ENCODE measurements at regions not wholly inside any gene's neighbourhood (a gene's known extent, or its start where the extent isn't known, plus 50 kb on each side); places are given as distances from the start of the nearest gene placed in this dataset.

DNA sequence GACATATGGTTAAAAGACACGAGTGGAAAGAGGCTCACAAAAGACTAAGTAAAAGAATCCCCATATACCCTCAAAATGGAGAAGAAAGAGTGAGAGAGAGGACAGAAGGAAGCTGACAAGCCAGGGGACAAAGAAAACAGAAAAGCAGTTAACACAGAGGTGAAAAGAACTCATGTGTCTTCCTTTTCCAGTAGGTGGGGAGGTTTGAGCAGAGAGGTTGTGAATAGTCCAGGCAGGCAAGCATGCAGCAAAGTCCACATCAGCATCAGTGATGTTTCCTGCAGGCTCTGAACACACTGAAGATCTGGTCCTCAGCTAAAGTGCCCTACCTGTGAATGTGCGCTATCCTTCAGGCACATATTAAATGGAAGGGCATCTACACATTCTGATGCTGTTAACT, 196.5 kb upstream of the IRAK1BP1 start:
- TF ChIP-seq YY1 (IDR thresholded peaks at IDR 0.05; ENCODE audit: low read depth): no peak
- TF ChIP-seq, protein P1, sequence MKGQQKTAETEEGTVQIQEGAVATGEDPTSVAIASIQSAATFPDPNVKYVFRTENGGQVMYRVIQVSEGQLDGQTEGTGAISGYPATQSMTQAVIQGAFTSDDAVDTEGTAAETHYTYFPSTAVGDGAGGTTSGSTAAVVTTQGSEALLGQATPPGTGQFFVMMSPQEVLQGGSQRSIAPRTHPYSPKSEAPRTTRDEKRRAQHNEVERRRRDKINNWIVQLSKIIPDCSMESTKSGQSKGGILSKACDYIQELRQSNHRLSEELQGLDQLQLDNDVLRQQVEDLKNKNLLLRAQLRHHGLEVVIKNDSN (IDR thresholded peaks at IDR 0.05): no peak
- TF ChIP-seq TAF1 (IDR thresholded peaks at IDR 0.05; ENCODE audit: low read depth): no peak
- TF ChIP-seq, protein P2, sequence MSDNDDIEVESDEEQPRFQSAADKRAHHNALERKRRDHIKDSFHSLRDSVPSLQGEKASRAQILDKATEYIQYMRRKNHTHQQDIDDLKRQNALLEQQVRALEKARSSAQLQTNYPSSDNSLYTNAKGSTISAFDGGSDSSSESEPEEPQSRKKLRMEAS (IDR thresholded peaks at IDR 0.05): no peak
- no peak for TF ChIP-seq CREB1 (IDR thresholded peaks at IDR 0.05; ENCODE audit: low read depth)
- TF ChIP-seq RAD21 (IDR thresholded peaks at IDR 0.05; ENCODE audit: low read depth): no peak
- TF ChIP-seq, protein P3, sequence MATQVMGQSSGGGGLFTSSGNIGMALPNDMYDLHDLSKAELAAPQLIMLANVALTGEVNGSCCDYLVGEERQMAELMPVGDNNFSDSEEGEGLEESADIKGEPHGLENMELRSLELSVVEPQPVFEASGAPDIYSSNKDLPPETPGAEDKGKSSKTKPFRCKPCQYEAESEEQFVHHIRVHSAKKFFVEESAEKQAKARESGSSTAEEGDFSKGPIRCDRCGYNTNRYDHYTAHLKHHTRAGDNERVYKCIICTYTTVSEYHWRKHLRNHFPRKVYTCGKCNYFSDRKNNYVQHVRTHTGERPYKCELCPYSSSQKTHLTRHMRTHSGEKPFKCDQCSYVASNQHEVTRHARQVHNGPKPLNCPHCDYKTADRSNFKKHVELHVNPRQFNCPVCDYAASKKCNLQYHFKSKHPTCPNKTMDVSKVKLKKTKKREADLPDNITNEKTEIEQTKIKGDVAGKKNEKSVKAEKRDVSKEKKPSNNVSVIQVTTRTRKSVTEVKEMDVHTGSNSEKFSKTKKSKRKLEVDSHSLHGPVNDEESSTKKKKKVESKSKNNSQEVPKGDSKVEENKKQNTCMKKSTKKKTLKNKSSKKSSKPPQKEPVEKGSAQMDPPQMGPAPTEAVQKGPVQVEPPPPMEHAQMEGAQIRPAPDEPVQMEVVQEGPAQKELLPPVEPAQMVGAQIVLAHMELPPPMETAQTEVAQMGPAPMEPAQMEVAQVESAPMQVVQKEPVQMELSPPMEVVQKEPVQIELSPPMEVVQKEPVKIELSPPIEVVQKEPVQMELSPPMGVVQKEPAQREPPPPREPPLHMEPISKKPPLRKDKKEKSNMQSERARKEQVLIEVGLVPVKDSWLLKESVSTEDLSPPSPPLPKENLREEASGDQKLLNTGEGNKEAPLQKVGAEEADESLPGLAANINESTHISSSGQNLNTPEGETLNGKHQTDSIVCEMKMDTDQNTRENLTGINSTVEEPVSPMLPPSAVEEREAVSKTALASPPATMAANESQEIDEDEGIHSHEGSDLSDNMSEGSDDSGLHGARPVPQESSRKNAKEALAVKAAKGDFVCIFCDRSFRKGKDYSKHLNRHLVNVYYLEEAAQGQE (IDR thresholded peaks at IDR 0.05; ENCODE audit: low read depth): no peak
- TF ChIP-seq EP300 (IDR thresholded peaks at IDR 0.05; ENCODE audit: borderline replicate concordance): no peak
- no peak for TF ChIP-seq NFIC (IDR thresholded peaks at IDR 0.05)
- TF ChIP-seq EGR1 (IDR thresholded peaks at IDR 0.05): no peak
- no peak for TF ChIP-seq FOXM1 (IDR thresholded peaks at IDR 0.05; ENCODE audit: borderline replicate concordance, low read depth)

All from Ishikawa (cell line).